Prostate gland (tissue), 2 donors: ENCODE measurements at regions not wholly inside any gene's neighbourhood (a gene's known extent, or its start where the extent isn't known, plus 50 kb on each side); places are given as distances from the start of the nearest gene placed in this dataset.

Experiments
- CTCF ChIP-seq, 4 experiments: fragments of 200-600 bp in 2 of 4; fragments of 450-650 bp in 2 of 4; sonication (generic) in 2 of 4; IDR thresholded peaks; 1 replicate in 3 of 4; 2 replicates in 1 of 4; pipeline ENCODE4 v1.5.1; 2016 to 2019; ENCODE audit warnings: antibody characterized with exemption in 4 of 4, mild to moderate bottlenecking in 2 of 4, moderate library complexity in 2 of 4
- POLR2A ChIP-seq: fragments of 450-650 bp; IDR thresholded peaks from one replicate; pipeline ENCODE4 v1.6.1; 2016; ENCODE audit warnings: antibody characterized with exemption, mild to moderate bottlenecking
- POLR2AphosphoS5 ChIP-seq: sonication (generic); formaldehyde crosslinking; IDR thresholded peaks from one replicate; pipeline ENCODE4 v1.6.1; 2017; ENCODE audit warnings: antibody characterized with exemption

- no peak for TF ChIP-seq CTCF (IDR thresholded peaks at IDR 0.05)
- TF ChIP-seq POLR2A: no peak
- TF ChIP-seq POLR2AphosphoS5: no peak
Observed at GRCh38 chr17:63022567-63022966, 56.5 kb downstream of the TANC2 start.
